ENCODE measurements at regions not wholly inside any gene's neighbourhood (a gene's known extent, or its start where the extent isn't known, plus 50 kb on each side); places are given as distances from the start of the nearest gene placed in this dataset.

- ChIA-PET POLR2A (no interaction called here), CTCF (no interaction called here)
- Histone ChIP-seq H3K9me3 (ENCODE audit: control insufficient read depth, insufficient read depth, low read depth, low read length) (no peaks in the 10 kb centered on the region), H3K4me1 (ENCODE audit: control insufficient read depth, insufficient read depth, low read length) (no peaks in the 10 kb centered on the region), H3K27me3 (ENCODE audit: control insufficient read depth, insufficient read depth, low read length) (no peaks in the 10 kb centered on the region), H3K36me3 (ENCODE audit: control insufficient read depth, insufficient read depth, low read length) (no peaks in the 10 kb centered on the region), H3K4me3 (ENCODE audit: low read depth in 2 of 2, low read length in 2 of 2) (no peak overlapping the region), H3K27ac (ENCODE audit: low read length) (no peak overlapping the region)
- intact Hi-C loops (cut with micrococcal nuclease; ENCODE audit: unreplicated experiment), result no loop called here
- DNase-seq (ENCODE audit: low read depth, low spot score), result no peak
- no peak for ATAC-seq
- in situ Hi-C loops (cut with HindIII; ENCODE audit: low pct_unique_long_range_greater_than_20kb, low sequenced_read_pairs), result no loop called here
- no TSS peak for BruUV-seq (replicated peaks)
- TF ChIP-seq POLR2AphosphoS5 (IDR thresholded peaks at IDR 0.05; ENCODE audit: low read depth, low read length), result no peak
- TF ChIP-seq CTCF (IDR thresholded peaks at IDR 0.05), result no peak
- TF ChIP-seq SIN3A (IDR thresholded peaks at IDR 0.05; ENCODE audit: borderline replicate concordance, insufficient read depth, low read depth, low read length), result no peak
These were observed 285.7 kb upstream of the TRAM1L1 start for GRCh38 chr4:117370944-117371668.

- Histone ChIP-seq H3K36me3 (ENCODE audit: control insufficient read depth, insufficient read depth, low read length) (no peaks in the 10 kb centered on the region), H3K27ac (ENCODE audit: low read length) (no peak overlapping the region), H3K9me3 (ENCODE audit: control insufficient read depth, insufficient read depth, low read depth, low read length) (no peaks in the 10 kb centered on the region), H3K4me1 (ENCODE audit: control insufficient read depth, insufficient read depth, low read length) (no peaks in the 10 kb centered on the region), H3K27me3 (ENCODE audit: control insufficient read depth, insufficient read depth, low read length) (no peaks in the 10 kb centered on the region), H3K4me3 (ENCODE audit: low read depth in 2 of 2, low read length in 2 of 2) (no peak overlapping the region)
- DNase-seq (ENCODE audit: low read depth, low spot score) (no peak), ATAC-seq (no peak)
- BruUV-seq (replicated peaks), result no TSS peak
- intact Hi-C loops (cut with micrococcal nuclease; ENCODE audit: unreplicated experiment), result no loop called here
- ChIA-PET CTCF (no interaction called here), POLR2A (no interaction called here)
- in situ Hi-C loops (cut with HindIII; ENCODE audit: low pct_unique_long_range_greater_than_20kb, low sequenced_read_pairs), result no loop called here
- TF ChIP-seq REST (IDR thresholded peaks at IDR 0.05; ENCODE audit: insufficient read depth in 1 of 2, low read depth in 2 of 2, low read length in 1 of 2) (no peak), SIN3A (IDR thresholded peaks at IDR 0.05; ENCODE audit: borderline replicate concordance, insufficient read depth, low read depth, low read length) (no peak), CTCF (IDR thresholded peaks at IDR 0.05) (no peak), TCF7L2 (IDR thresholded peaks at IDR 0.05; ENCODE audit: low read depth, low read length) (no peak), POLR2AphosphoS5 (IDR thresholded peaks at IDR 0.05; ENCODE audit: low read depth, low read length) (no peak)
These were observed 289.7 kb upstream of the TRAM1L1 start for GRCh38 chr4:117375101-117375500.
